Left ventricle myocardium superior (tissue), 1 donor: ENCODE measurements at regions not wholly inside any gene's neighbourhood (a gene's known extent, or its start where the extent isn't known, plus 50 kb on each side); places are given as distances from the start of the nearest gene placed in this dataset.
"Not testable (repeated sequence)": the region's sequence is repeated elsewhere in the genome, so short reads cannot be mapped to it uniquely, and the experiment has no call there.

ENCODE experiments used
- ATAC-seq: fragments of 200-7000 bp; cut with Tn5 transposase; one replicate; pipeline ENCODE4 v1.9.1; 2020; ENCODE audit warnings: mild to moderate bottlenecking, moderate library complexity
- DNase-seq: peaks from one replicate; pipeline ENCODE4 v3.0.0-alpha.2; 2020
- intact Hi-C: fragments of 100-400 bp; cut with micrococcal nuclease; formaldehyde crosslinking; loops from one replicate; pipeline ENCODE4 v1.11.0; 2022
- donor health status: DM: no; HTN: yes; CAD: no; lungs with severe emphysema.

DNA sequence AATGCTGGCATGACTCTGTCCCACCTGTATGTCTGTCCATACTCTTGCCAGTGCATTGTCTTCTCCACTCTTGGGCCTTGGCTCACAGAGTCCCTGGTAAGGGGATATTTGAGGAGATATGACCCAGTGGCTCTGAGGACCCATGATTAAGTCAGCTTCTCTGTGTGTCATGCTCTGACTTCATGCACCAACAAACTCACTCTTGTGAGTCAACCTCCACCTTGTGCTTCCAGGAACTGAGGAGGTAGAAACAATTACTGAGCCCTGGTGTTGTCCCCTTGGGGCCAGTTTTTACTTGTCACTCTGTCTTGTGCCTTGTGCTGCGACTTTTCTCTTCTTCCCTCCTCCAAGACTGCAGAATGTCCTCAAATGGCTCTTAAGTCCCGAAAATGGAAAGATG lies 127.1 kb downstream of the ABHD5 start:
- DNase-seq: no peak
- intact Hi-C loops: no loop called here
- ATAC-seq: no peak

DNA sequence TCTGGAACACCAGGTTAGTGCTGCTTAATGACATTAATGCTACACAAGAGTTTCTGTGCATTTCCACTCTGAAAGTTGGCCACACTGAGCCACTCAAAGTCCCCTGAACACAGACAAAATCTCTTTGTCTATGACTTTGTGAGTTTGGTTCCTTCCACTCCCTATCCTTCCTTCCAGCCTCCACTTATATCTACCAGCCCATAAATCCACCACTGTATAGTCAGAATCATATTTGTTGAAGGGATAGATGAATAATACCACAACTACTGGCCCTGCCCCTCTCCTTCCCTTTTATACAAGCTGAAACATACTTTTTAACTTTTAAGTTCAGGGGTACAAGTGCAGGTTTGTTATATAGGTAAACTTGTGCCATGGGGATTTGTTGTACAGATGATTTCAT lies 127.5 kb downstream of the ABHD5 start:
- DNase-seq (no peak), ATAC-seq (no peak)
- intact Hi-C loops: no loop called here

DNA sequence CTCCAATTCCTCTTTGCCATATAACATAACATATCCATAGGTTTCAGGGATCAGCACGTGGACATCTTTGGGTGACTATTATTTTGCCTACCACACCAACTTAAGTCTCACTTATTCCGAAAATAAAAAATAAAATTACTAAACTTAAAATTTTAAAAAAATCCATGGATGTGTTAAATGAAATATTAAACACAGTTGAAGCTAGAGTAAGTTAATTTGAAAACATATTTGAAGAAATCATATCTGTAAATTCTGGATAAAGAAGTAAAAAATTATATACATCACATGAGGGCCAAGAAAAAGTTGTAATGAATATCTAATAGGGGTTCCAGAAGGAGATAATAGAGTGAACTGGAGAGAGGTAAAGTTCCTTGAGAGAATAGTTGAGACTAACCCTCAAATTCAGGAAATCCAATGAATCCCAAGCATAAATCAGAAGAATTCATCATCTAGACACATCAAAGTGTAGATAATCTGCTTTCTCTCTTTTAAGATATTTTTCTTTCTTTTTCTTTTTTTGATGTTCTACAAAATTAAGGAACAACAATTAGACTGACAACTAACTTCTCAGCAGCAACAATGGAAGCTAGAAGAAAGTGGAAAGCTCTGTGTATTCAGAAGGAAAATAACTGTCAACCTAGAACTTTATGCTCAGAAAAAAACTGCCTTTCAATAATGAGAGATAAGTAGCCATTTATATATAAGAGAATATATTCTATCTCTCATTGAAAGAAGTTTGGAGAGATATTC lies 147.4 kb downstream of the ABHD5 start:
- intact Hi-C loops: no loop called here
- ATAC-seq (no peak), DNase-seq (no peak)

DNA sequence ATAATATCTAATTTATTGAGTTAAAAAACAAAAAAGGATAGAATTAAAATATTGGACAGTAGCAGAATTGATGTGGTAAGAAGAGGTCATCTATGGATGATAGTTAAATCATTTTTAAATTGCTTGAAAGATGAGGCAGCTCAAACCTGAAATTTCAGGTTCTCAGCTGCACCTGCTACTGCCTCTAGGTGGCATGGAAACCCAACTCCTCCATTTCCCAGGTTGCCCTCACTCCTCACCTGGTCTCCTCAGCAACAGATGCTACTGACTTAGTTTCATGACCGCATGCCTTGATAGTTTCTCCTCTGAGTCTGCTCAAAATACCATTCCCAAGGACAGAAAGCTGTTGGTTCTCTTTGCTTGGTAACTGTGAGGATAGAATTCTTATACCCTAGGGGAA lies 148.1 kb downstream of the ABHD5 start:
- no peak for DNase-seq
- ATAC-seq: no peak
- intact Hi-C loops: no loop called here

DNA sequence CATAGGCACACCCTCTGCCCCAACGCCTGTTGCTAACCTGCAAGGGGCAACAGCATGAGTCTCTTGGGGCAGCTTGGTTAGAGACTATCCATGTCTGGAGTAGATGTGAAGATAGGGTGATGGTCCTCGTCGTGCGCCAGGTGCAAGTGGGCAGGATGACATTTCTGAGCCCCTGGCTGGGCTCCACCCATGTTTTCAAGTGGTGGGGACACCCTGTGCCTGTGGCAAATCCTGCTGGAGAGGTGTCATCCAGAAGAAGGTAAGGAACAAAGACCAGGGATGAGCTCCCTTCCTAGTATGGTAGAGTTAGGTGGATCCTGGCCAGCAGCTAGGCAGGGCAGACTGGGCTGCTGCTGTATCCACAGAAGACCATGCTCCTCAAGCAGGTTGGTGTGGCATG lies 152.6 kb downstream of the ABHD5 start:
- DNase-seq (no peak), ATAC-seq (no peak)
- intact Hi-C loops: no loop called here

DNA sequence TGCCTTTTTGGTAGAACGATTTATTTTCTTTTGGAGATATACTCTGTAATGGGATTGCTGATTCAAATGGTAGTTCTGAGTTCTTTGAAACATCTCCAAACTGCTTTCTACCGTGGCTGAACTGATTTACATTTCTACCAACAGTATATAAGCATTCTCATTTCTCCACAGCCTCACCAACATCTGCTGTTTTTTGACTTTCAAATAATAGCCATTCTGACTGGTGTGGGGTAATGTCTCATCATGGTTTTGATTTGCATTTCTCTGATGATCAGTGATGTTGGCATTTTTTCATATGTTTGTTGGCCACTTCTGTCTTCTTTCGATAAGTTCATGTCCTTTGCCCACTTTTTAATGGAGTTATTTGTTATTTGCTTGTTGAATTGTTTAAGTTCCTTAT lies 154.0 kb downstream of the ABHD5 start:
- no peak for ATAC-seq
- intact Hi-C loops: no loop called here
- no peak for DNase-seq

DNA sequence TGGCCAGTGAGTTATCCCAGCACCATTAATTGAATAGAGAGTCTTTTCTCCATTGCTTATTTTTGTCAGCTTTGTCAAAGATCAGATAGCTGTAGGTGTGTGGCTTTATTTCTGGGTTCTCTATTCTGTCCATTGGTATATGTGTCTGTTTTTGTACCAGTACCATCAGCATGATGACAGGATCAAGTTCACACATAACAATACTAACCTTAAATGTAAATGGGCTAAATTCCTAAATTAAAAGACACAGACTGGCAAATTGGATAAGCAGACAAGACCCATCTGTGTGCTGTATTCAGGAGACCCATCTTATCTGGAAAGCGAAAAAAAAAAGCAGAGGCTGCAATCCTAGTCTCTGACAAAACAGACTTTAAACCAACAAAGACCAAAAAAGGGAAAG lies 154.8 kb downstream of the ABHD5 start:
- DNase-seq, ATAC-seq, intact Hi-C loops: not testable (repeated sequence)

DNA sequence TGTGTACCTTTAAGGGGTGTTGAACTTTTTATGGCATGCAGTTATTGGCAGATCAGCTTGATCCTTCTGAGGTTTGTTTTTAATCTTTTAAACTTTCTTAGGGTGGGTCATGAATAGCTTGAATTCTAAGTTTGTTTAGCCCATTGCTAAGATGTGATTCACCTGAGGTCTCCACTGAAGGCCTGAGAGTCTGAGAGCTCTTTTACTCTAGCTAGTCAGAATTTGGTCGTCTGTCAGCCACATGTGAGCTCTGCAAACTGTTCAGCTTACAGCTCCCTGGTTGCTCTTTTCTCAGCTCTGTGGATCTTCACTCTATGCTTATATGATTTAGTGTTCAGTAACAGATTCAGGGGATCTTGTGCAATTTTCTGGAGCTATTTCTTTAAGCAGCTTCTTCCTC lies 161.3 kb downstream of the ABHD5 start:
- intact Hi-C loops: no loop called here
- DNase-seq (no peak), ATAC-seq (no peak)

DNA sequence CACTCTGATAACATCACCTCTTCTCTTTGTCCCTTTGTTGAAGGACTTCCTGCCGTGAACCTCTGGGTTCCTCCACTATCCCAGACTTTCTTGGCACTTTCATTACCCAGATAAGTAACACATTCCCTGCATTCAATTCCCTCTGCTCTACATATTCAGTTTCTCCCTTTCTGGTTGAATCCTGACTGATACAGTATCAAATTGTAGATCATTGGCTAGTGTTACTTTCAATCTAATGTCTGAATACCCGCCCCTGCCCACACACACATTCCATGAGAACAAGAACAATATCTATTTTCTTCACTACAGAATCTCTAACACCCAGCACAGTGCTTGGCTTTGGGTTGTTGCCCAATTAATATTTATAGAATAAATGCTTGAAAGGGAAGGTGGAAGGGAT lies 163.5 kb downstream of the ABHD5 start:
- intact Hi-C loops: no loop called here
- DNase-seq: no peak
- ATAC-seq: no peak

DNA sequence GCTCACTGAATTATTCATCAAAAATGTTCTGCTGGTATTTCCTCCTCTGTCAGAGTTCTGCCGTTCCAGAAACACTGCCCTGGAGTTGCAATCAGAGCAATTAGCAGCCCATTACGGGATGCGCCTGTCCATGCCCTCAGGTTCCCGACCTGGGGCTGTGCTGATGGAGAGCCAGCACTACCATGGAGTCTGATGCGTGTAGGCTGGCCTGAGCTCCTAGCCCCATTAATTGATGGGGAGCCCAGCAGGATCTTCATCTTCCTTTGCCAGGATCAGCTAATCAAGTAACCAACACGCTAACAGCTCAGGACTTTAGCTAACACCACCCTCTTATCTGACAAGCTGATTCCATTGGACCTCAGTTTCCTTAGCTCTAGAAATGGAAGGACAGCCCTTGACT lies 164.2 kb downstream of the ABHD5 start:
- DNase-seq (no peak), ATAC-seq (no peak)
- intact Hi-C loops: no loop called here

DNA sequence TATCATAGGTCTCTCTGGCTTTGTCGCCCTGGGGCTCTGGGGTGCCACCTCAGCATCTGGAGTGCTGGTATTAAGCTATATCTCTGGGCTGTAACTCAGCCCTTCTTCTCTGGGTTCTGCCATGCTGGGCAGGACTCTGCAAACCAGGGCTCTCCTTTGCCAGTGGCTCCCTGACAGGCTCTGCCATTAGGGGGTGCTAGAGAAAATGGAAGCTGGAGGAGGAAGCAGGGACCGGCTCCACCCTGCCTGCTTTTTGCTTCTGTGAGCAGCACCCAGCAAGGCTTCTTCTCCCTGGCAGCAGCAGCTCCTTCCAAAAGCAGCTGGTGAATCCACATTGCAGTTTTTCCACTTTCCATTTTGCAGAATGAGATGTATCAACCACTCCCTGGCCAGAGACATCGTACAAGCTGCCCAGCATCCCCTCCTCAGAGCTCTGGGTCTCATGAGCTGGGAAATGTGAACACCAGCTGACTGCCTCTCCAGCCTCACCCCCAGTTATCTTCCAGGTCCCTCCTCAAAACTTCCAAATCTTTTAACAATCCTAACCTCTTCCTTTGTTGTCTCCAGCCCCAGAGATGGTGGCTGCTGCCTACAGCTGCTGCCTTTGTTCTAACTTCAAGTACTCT lies 165.0 kb downstream of the ABHD5 start:
- ATAC-seq (peak; percentile 84), DNase-seq (peak; percentile 52)
- intact Hi-C loops: no loop called here

DNA sequence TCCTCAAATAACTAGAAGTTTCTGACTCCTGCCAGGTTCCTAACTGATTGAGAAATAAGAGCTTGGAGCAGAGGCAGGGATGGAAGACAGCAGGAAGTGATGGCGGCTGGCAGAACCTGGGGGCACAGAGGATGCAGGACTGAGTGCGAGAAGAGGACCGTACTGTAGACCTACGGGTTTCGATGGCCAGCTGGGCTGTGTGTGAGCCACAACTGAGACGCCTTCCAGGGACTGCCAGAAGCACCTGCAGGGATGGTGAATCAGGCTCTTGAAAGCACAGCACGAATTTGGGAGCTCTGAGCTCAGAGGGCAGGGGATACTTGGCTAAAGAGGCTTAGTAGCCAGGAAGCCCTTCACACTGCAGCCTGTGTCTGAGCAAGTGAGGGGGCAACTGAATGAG lies 165.6 kb downstream of the ABHD5 start:
- DNase-seq: no peak
- ATAC-seq: no peak
- intact Hi-C loops: no loop called here

DNA sequence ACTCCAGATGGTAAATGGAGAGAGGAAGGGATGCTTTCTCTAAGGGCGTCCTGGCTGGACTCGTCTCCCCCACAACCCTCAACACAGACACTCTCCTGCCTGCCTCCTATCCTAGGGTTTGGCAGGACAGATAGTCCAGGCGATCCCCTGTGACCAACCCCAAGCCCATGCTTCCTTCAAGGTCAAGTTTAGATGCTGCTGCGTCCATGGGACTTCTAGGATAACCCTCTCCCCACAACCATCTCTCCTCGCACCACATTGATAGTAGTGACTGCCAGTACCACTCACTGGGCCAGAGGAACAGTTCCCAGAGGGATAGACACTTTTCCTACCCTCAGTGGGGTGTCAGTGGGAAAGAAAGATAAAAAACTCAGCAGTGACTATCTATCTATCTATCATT lies 166.0 kb downstream of the ABHD5 start:
- ATAC-seq (no peak), DNase-seq (no peak)
- intact Hi-C loops: no loop called here

DNA sequence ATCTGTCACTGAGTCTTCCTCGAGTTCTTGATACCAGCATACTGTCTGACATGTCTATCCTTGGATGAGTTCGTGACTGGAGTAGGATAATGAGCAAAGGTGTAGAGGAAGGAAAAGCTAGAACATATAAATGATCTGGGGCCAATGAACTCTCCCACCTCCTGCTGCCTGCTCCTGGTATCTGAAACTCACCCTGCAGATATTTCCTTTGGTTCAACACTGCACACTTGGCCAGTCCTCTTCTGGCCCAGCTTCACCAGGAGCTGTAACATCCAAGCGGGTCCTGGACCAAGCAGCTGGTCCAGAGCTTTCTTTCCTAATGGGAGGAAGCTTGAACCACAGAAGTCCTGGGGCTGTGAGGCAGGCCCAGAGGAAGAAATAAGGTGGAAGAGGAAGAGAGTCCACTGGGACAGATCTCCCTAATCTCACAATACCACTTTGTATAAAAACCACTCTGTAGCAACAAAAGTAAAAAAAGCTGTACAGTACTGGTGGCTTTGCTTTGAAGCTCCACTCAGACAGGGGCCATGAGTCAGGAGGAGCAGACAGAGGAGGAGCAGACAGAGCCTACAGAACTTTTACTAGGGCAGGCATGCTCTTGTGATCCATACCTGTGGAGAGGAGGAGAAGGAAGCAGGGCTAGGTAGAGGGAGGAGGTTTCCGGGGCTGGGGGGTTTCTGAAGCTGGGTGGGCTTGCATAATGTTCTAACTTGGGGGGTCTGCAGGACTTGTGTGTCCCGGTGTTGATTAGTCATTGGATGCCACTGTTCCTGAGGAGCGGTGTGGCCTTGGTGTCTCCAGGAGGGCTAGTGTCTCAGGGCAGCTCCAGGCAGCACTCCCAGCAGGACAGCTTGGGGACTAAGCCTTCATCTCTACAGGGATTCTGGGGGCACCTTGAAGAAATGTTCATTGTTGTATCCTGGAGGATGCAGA lies 166.9 kb downstream of the ABHD5 start:
- intact Hi-C loops: no loop called here
- ATAC-seq (no peak), DNase-seq (no peak)

DNA sequence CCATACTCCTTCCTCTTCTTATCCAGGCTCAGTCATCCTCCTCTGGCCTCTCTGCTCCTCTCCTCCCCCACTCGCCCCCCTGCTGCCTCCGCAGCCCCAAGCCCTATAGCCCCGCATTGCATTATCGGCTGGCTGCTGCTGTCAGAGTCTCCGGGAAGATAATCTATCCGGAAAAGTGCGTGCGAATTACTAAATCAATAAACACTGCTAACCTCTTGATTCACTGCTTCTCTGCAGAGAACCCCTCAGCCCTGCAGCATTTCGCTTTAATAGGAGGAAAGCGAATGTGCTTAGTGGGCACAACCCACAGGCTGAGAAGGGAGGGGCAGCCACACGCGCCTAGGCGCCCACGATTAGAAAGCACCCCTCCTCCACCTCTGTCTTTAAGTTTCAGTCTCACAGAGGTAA lies 167.6 kb downstream of the ABHD5 start:
- intact Hi-C loops: no loop called here
- no peak for DNase-seq
- ATAC-seq: no peak

DNA sequence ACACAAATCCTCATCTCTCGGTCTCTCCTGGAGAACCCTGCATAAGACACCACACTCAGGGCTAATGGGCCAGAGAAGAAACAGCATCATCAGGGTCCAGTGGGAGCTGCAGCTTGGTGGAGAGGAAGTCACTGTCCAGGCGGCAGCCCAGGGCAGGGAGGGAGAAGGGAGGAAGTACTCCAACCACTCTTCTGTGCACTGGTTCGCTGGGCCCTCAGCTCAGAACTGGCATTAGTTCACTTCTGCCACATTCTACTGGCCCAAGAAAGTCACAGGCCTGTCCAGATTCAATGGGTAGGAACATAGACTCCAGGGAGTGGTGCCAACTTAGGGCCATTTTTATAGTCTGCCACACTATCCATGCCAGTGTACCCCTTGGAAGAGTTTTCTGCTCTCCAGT lies 169.0 kb downstream of the ABHD5 start:
- DNase-seq: no peak
- intact Hi-C loops: no loop called here

DNA sequence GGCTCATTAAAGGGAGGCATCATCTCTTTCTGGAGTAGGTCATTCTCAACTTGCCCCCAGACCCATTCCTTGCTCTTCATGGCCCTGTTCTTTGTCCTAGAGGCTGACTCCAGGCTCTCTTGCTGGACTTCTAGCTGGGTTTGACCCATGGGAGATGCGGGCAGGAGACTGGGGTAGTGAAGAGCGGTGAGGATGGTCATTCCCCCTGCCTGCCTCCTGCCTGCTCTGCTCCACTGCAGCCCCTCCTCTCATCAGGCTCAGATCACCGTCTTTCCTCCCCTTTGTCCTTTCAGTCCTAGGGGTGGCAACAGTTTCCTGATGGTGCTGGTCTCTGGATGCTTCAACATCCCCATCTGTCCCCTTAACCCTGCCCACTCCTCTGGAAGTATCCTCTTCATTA lies 170.9 kb downstream of the ABHD5 start:
- intact Hi-C loops: no loop called here
- ATAC-seq: no peak

More for the DNA sequence above, 169.0 kb downstream of the ABHD5 start:
- no peak for ATAC-seq

DNA sequence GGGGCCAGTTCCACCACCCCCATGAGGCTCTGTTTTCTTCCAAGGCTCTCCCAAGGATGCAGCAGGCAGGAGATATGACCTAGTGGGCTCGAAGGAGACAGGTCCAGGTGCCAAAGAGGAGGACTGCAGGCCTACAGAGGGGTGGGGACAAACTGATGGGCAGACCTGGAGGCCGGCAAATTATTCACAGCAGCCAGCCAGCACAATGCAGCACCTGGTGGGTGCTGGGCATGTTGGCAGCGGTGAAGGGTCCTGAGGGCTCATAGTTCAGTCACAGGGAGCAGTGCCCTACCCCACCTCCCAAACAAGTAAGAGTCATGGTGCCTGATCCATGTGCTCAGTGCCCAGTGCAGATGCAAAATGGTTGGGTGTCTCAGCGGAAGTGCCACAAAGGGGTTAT lies 171.7 kb downstream of the ABHD5 start:
- ATAC-seq (no peak), DNase-seq (no peak)
- intact Hi-C loops: no loop called here

More for the DNA sequence above, 170.9 kb downstream of the ABHD5 start:
- DNase-seq: no peak

DNA sequence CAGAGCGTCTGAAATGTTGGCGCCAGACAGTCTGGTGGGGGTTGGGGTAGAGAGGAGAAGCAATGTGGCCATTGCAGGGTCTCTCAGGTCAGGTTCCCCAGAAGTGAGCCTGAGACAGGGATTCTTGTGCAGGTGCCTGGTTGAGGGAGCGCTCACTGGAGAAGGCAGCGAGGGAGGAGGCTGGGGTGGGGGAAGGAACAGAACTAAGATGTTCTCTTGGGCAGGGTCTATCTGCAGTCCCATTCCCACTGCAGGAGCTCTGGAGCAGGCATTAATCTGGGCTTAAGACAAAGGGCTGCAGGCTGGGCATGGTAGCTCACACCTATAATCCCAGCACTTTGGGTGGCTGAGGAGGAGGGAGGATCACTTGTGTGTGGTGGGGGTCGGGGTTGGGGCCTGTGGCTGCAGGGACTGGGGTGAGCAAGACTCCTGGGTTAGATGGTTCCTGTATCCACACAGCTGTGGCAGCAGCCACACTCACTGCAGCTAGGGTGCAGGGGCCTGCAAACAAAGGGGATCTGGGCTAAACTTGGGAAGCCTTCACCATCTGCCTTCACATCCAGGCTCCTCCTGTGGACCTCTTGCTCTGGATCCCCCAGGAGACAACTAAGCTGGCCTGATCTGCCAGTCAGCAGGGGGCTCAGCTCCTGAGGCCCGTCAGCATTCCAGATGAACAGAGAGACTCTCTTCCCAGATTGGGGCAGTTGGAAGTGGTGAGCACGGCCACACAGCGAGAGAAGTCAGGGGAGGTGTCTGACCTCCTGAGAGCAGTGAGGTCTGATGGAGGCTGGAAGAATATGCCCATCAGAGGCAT lies 172.5 kb downstream of the ABHD5 start:
- DNase-seq: no peak
- intact Hi-C loops: no loop called here
- no peak for ATAC-seq
